ENCODE measurements at regions not wholly inside any gene's neighbourhood (a gene's known extent, or its start where the extent isn't known, plus 50 kb on each side); places are given as distances from the start of the nearest gene placed in this dataset.
"Not testable (repeated sequence)": the region's sequence is repeated elsewhere in the genome, so short reads cannot be mapped to it uniquely, and the experiment has no call there.

DNA sequence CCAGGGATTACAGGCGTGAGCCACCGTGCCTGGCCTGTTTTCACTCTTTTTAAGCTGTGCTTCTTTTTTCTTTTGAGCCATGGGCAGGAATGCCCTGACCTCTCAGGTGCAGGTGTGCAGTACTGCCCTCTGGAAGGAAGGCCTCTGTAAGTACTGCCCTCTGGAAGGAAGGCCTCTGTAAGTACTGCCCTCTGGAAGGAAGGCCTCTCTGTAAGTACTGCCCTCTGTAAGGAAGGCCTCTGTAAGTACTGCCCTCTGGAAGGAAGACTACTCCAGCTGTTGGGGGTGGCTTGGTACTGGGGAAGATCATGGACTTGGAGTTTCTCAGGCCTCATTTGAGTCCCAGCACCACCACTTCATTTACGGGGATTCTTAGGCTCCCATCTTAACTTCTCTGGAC is 248.5 kb upstream of the ID2 start:
- no peak for DNase-seq

GRCh38 chr2:8435608-8436007 is 246.2 kb upstream of the ID2 start:
- no peak for DNase-seq

- no peak for DNase-seq
These were observed 245.3 kb upstream of the ID2 start for GRCh38 chr2:8436585-8436984.

DNA sequence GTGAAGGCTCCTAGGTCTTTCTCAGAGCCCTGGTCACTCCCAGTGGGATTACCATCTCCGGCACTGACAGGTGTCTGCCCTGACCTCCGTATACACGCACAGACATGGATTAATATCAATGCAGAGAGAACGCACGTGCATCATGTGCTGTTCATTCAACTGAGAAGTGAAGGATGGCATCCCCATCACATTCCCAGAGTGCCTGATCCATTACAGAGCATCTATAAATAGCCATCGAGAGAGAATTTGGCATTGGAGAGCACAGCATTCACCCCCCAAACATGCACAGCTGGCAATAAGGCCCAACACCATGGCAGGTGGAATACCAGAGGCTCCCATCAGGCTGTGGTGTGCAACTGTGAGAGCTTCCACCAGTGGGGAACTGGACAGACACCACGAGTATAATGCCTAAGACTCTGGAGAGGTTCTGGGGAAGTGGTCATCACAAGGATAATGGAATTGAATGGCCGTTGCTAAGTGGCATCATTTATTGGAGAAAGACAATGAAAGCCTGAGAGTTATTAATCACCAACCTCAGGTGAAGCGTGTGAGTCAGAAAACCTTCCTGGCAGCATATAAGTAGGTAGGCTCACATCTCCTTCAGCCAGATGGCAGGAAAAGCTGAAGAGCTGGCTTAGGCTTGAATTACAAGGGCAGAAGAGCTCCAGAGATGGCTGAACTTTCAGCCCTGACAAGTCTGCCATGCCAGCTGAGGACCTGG is 244.5 kb upstream of the ID2 start:
- no peak for DNase-seq

- DNase-seq: no peak
These were observed 243.9 kb upstream of the ID2 start for GRCh38 chr2:8437949-8438400.

- no peak for DNase-seq
These were observed 243.4 kb upstream of the ID2 start for GRCh38 chr2:8438476-8438875.

- DNase-seq: no peak
These were observed 242.9 kb upstream of the ID2 start for GRCh38 chr2:8438996-8439395.

DNA sequence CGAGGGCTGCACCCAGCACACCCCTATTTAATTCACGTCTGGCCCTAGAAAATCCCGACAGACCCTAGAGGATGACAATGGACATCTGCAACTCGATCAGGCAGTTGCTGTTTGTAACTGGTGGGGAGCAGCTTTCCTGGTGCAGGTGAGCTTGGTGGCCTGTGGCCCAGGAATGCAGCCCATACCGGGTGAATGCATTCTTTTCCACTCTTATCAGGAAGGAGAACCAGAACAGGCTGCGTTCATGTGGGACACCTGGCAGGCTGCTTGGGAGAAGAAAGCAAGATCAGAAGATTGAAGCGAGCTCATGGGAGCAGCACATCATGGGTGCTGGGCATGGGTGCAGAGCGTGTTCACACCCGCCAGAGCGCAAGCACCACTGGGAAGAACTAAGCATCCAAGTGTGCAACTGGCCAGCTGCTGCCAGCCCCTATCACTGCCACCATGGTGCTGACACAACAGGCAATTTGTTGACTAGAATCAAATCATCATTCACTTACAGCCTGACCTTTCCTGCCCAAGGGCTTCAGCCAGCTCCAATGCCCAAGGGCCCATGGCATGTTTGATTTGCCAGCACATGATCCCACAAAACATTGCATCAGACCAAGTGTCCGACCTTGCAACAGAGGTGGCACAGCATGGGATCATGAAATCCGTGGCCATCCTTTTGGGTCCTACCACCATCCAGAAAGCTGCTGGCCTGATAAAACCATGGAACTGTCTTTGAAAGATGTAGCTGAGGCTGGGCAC is 241.7 kb upstream of the ID2 start:
- no peak for DNase-seq

GRCh38 chr2:8441371-8441770 is 240.5 kb upstream of the ID2 start:
- no peak for DNase-seq

DNA sequence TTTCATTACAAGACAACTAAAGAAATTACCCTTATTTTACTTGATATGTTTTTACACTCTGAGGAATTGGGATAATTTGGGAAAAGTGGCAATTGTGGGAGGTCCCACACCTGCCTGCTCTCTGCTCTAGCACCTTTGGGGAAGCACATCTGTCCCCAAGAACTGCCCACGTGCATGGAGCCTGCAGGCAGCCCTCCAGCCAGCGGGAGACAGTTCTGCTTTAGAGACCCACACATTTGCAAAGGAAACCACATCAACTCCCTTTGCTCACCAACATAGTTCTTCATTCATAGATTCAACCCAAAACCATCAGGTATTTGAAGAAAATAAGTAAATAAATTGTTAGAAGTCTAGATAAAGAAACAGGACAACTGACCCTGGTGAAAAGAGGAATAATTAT is 239.9 kb upstream of the ID2 start:
- DNase-seq: no peak

- no peak for DNase-seq
These were observed 238.9 kb upstream of the ID2 start for GRCh38 chr2:8442833-8443486.

- no peak for DNase-seq
These were observed 236.3 kb upstream of the ID2 start for GRCh38 chr2:8445580-8445979.

DNA sequence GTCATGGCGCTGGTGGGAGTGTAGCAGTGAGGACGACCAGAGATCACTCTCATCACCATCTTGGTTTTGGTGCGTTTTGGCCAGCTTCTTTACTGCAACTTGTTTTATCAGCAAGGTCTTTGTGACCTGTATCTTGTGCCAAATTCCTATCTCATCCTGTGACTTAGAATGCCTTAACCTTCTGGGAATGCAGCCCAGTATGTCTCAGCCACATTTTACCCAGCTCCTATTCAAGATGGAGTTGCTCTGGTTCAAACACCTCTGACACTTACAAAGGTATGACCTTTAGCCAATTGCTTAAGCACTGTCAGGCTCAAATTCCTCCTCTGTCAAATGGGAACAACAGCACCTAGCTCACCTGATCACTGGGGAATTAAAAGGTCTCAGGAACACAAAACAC is 235.1 kb upstream of the ID2 start:
- DNase-seq: not testable (repeated sequence)

GRCh38 chr2:8447610-8448221 is 234.1 kb upstream of the ID2 start:
- no peak for DNase-seq

- no peak for DNase-seq
These were observed 232.9 kb upstream of the ID2 start for GRCh38 chr2:8448824-8449556.

DNA sequence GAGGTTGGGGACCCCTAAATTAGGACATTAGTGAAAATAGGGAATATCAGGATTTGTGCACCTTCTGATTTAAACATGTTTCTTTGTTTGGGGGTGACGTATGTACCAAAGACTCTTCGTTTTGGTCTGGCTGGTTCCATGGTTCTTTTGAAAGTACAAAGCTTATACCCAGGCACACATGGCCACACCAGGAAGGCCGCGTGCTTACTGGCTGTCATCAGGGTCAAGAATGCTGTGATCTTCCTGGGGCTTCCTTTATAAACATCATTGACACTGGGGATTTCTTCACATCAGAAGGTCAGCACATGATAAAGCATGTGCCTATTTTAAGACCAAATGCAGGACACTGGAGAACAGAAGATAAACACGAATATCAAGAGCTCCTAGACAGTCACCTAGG is 230.6 kb upstream of the ID2 start:
- no peak for DNase-seq

DNA sequence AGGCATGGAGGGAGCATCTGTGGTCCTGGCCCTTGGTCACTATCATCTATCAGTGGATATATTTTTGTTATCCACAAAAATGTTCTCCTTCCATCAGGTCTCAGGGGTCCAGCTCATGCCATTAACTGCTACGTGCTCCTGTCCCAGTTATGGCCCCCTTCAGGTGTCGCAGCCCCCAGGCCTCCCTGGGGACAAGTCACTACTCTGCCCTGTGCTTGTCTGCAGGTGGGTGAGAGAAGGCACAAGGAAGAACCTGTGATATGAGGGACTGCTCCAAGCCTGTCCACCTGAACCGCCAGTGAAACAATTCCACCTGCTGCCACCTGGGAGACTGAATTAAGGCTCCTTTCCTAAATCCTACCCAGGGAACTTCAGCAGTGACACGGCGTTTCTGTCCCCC is 229.6 kb upstream of the ID2 start:
- no peak for DNase-seq

GRCh38 chr2:8452979-8453903 is 228.6 kb upstream of the ID2 start:
- peak; percentile 17 for DNase-seq

DNA sequence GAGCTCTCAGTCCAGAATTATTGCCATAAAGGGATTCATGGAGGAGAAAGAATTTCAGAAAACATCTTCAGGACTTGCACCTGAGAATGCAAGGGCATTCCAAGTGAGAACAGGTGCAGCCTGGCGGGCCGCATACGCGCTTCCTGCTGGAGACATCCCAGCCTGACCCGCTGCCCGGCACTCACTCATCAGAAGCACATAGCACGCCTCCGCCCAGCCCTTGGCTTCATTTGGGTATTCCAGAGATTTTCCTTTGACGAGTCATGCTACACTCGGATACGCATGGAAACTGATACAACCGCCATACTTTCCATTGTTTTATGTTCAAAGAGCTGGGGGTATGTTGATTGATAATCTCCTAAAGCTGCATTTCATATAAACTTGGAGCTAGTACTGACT is 228.0 kb upstream of the ID2 start:
- no peak for DNase-seq

DNA sequence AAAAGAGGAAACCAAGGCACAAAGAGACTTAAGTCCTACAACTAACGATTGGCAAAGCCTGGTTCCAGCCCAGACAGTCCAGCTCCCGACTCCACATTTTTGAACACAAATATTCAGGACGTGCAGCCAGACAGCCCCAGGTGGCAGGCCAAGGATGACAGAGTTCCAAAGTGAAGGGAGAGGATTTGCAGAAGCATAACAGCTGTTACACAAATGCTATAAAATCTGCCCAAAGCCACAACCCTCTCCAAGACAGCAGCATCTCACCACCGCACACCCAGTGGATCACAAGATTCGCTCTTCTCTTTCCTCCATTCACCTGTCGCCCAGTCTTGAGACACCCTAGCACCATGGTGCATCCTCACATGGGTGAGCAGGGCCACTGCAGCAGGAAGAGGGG is 227.1 kb upstream of the ID2 start:
- DNase-seq: no peak

GRCh38 chr2:8455236-8456150 is 226.4 kb upstream of the ID2 start:
- no peak for DNase-seq
